Fibroblast of skin of left biceps (primary cell): ENCODE measurements at regions not wholly inside any gene's neighbourhood (a gene's known extent, or its start where the extent isn't known, plus 50 kb on each side); places are given as distances from the start of the nearest gene placed in this dataset.
"Not testable (repeated sequence)": the region's sequence is repeated elsewhere in the genome, so short reads cannot be mapped to it uniquely, and the experiment has no call there.

Experiments
- DNase-seq, 2 experiments: peaks; one replicate each; pipeline ENCODE4 v3.0.0-alpha.2; 2013; ENCODE audit warnings: low read depth in 2 of 2

- no peak for DNase-seq
These were observed 602.0 kb downstream of the GLUD2 start for GRCh38 chrX:121649417-121649816.

GRCh38 chrX:121655276-121655675 lies 607.9 kb downstream of the GLUD2 start:
- DNase-seq = no peak

- no peak for DNase-seq
These were observed 618.8 kb downstream of the GLUD2 start for GRCh38 chrX:121666171-121666570.

- no peak for DNase-seq
These were observed 624.2 kb downstream of the GLUD2 start for GRCh38 chrX:121671649-121672048.

GRCh38 chrX:121709236-121709635 lies 661.8 kb downstream of the GLUD2 start:
- peak in 1 of 2 experiments; percentile 0 for DNase-seq

GRCh38 chrX:121733514-121733913 lies 686.1 kb downstream of the GLUD2 start:
- DNase-seq = no peak

GRCh38 chrX:121746105-121746504 lies 698.7 kb downstream of the GLUD2 start:
- no peak for DNase-seq

- DNase-seq = not testable (repeated sequence)
These were observed 706.2 kb downstream of the GLUD2 start for GRCh38 chrX:121753602-121754001.

GRCh38 chrX:121754301-121754700 lies 706.9 kb downstream of the GLUD2 start:
- DNase-seq = no peak

- no peak for DNase-seq
These were observed 708.1 kb downstream of the GLUD2 start for GRCh38 chrX:121755541-121755940.

- DNase-seq = no peak
These were observed 714.4 kb downstream of the GLUD2 start for GRCh38 chrX:121761845-121762244.

GRCh38 chrX:121763671-121764070 lies 716.3 kb downstream of the GLUD2 start:
- DNase-seq = no peak

- not testable (repeated sequence) for DNase-seq
These were observed 720.8 kb downstream of the GLUD2 start for GRCh38 chrX:121768210-121768609.

GRCh38 chrX:121781991-121782390 lies 734.6 kb downstream of the GLUD2 start:
- no peak for DNase-seq

- DNase-seq = no peak
These were observed 735.1 kb downstream of the GLUD2 start for GRCh38 chrX:121782544-121782943.

GRCh38 chrX:121782976-121783375 lies 735.6 kb downstream of the GLUD2 start:
- DNase-seq = no peak

- no peak for DNase-seq
These were observed 755.5 kb downstream of the GLUD2 start for GRCh38 chrX:121802881-121803412.

GRCh38 chrX:121823406-121823805 lies 776.0 kb downstream of the GLUD2 start:
- no peak for DNase-seq

GRCh38 chrX:121831601-121832000 lies 784.2 kb downstream of the GLUD2 start:
- DNase-seq = no peak

GRCh38 chrX:121832446-121832845 lies 785.0 kb downstream of the GLUD2 start:
- DNase-seq = no peak

GRCh38 chrX:121836000-121836399 lies 788.6 kb downstream of the GLUD2 start:
- no peak for DNase-seq

- DNase-seq = no peak
These were observed 803.6 kb downstream of the GLUD2 start for GRCh38 chrX:121851033-121851432.

GRCh38 chrX:121853762-121854613 lies 806.6 kb downstream of the GLUD2 start:
- DNase-seq = no peak

- no peak for DNase-seq
These were observed 807.2 kb downstream of the GLUD2 start for GRCh38 chrX:121854614-121854911.
